Trophoblast cell (in vitro differentiated cells and primary cell): ENCODE measurements at regions not wholly inside any gene's neighbourhood (a gene's known extent, or its start where the extent isn't known, plus 50 kb on each side); places are given as distances from the start of the nearest gene placed in this dataset.

Experiments
- DNase-seq, 2 donors: peaks; one replicate each; pipeline ENCODE4 v3.0.0-alpha.2; 2016
- H2AFZ ChIP-seq: 2 replicates; pipeline ENCODE4 v1.6.1; 2013; ENCODE audit warnings: low read length, moderate library complexity, mild to moderate bottlenecking; ENCODE audit not compliant: insufficient read depth, poor library complexity
- H2AK5ac ChIP-seq: 2 replicates; pipeline ENCODE4 v1.6.1; 2013; ENCODE audit warnings: mild to moderate bottlenecking, low read length
- H2BK120ac ChIP-seq: 2 replicates; pipeline ENCODE4 v1.6.1; 2013; ENCODE audit warnings: low read length, mild to moderate bottlenecking, moderate library complexity; ENCODE audit not compliant: insufficient read depth, poor library complexity
- H2BK12ac ChIP-seq: 2 replicates; pipeline ENCODE4 v1.6.1; 2013; ENCODE audit warnings: mild to moderate bottlenecking, low read length, moderate library complexity
- H2BK5ac ChIP-seq: 2 replicates; pipeline ENCODE4 v1.6.1; 2013; ENCODE audit warnings: low read length, low read depth, moderate library complexity, mild to moderate bottlenecking; ENCODE audit not compliant: poor library complexity
- H3K14ac ChIP-seq: 2 replicates; pipeline ENCODE4 v1.6.1; 2013; ENCODE audit warnings: mild to moderate bottlenecking, low read length
- H3K18ac ChIP-seq: 2 replicates; pipeline ENCODE4 v1.6.1; 2013; ENCODE audit warnings: mild to moderate bottlenecking, low read length
- H3K23ac ChIP-seq: 2 replicates; pipeline ENCODE4 v1.6.1; 2013; ENCODE audit warnings: low read length
- H3K27ac ChIP-seq: 2 replicates; pipeline ENCODE4 v1.5.1; 2013; ENCODE audit warnings: low read depth, mild to moderate bottlenecking, inconsistent platforms, low read length, moderate library complexity
- H3K27me3 ChIP-seq: 2 replicates; pipeline ENCODE4 v1.6.1; 2013; ENCODE audit warnings: inconsistent platforms, mild to moderate bottlenecking, low read length, moderate library complexity; ENCODE audit not compliant: insufficient read depth
- H3K36me3 ChIP-seq, 2 experiments: 1 replicate in 1 of 2; 2 replicates in 1 of 2; pipeline ENCODE4 v1.6.1; 2013; ENCODE audit warnings: low read length in 2 of 2, mild to moderate bottlenecking in 2 of 2, moderate library complexity in 1 of 2; ENCODE audit not compliant: insufficient read depth in 2 of 2, control insufficient read depth in 1 of 2
- H3K4ac ChIP-seq: 2 replicates; pipeline ENCODE4 v1.6.1; 2013; ENCODE audit warnings: low read depth, mild to moderate bottlenecking, low read length, moderate library complexity
- H3K4me1 ChIP-seq, 2 experiments: 1 replicate in 1 of 2; 2 replicates in 1 of 2; pipeline ENCODE4 v1.6.1; 2013; ENCODE audit warnings: low read length in 2 of 2, mild to moderate bottlenecking in 2 of 2, moderate library complexity in 1 of 2; ENCODE audit not compliant: insufficient read depth in 2 of 2, control insufficient read depth in 1 of 2
- H3K4me2 ChIP-seq: 2 replicates; pipeline ENCODE4 v1.6.1; 2013; ENCODE audit warnings: inconsistent platforms, mild to moderate bottlenecking, low read length, moderate library complexity
- H3K4me3 ChIP-seq: 2 replicates; pipeline ENCODE4 v1.5.1; 2013; ENCODE audit warnings: mild to moderate bottlenecking, low read depth, low read length, inconsistent platforms
- H3K79me1 ChIP-seq: one replicate; pipeline ENCODE4 v1.6.1; 2013; ENCODE audit warnings: low read length
- H3K79me2 ChIP-seq: 2 replicates; pipeline ENCODE4 v1.6.1; 2013; ENCODE audit warnings: low read length, mild to moderate bottlenecking; ENCODE audit not compliant: control insufficient read depth, insufficient read depth, poor library complexity
- H3K9ac ChIP-seq: 2 replicates; pipeline ENCODE4 v1.6.1; 2013; ENCODE audit warnings: mild to moderate bottlenecking, low read length
- H3K9me3 ChIP-seq: 2 replicates; pipeline ENCODE4 v1.6.1; 2013; ENCODE audit warnings: low read depth, mild to moderate bottlenecking, control low read depth, inconsistent platforms, low read length; ENCODE audit not compliant: insufficient read depth
- H4K12ac ChIP-seq: 2 replicates; pipeline ENCODE4 v1.6.1; 2013; ENCODE audit warnings: low read depth, mild to moderate bottlenecking, low read length, moderate library complexity
- H4K8ac ChIP-seq: 2 replicates; pipeline ENCODE4 v1.6.1; 2013; ENCODE audit warnings: low read depth, mild to moderate bottlenecking, low read length, moderate library complexity
- H4K91ac ChIP-seq: one replicate; pipeline ENCODE4 v1.6.1; 2013; ENCODE audit warnings: low read depth, mild to moderate bottlenecking, low read length, moderate library complexity
- WGBS: extraction: QIAGEN DNeasy Blood & Tissue Kit; methylation state at CpG from one replicate; pipeline ENCODE4 v1.1.7; 2013; ENCODE audit warnings: missing lambda C conversion rate; ENCODE audit not compliant: insufficient read length, insufficient coverage; ENCODE audit errors: extremely low coverage; 5-methylcytosine and 5-hydroxymethylcytosine counted together

DNA sequence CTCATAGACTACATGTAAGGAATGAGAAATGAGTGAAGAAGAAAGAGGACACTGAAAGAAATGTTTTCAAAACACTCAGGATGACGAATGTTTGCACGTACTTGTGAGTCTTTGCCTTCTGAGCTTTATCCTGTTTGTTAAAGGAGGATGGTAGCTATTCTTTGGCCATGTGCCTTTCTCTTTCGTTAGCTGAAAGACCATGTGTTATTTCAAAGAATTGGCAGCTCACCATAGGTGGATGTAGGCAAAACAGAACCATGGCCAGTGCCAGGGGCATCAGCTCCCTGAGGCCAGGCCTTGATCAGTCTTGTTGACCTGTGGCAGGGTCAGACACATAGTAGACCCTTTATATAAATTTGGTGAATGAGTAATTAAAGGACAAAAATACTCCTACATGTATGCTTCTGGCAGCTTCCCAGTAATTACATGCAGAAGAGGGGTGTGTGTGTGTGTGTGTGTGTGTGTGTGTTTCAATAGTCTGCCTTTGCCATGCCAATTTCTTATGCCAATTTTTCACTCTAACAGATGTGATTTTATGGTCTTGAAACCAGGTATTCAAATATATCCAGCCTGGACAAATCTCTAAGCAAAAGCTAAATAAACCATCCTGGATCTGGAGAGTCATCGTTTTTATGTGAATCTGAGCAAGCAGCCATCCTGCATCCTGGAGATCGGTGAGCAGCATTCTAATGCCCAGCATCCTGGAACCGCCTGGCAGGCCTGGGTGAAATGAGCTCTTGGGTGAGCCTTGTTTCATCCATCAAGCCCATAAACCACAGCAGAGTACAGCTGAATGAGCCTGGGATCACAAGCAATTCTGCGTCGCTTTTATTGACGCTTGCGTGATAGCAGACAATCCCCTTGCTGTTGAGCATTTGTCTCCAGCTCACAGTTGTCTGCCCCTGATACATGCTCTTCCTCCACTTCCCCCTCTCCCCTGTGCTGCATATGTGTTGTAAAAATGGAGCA is 475.4 kb downstream of the MED10 start:
- Histone ChIP-seq H2BK120ac (no peak overlapping the region), H3K79me2 (no peaks in the 10 kb centered on the region), H3K18ac (no peak overlapping the region), H3K79me1 (no peaks in the 10 kb centered on the region), H3K27ac (no peak overlapping the region), H3K36me3 (no peaks in the 10 kb centered on the region), H3K4me3 (no peak overlapping the region), H3K9me3 (no peaks in the 10 kb centered on the region), H2AK5ac (no peak overlapping the region), H3K4ac (no peak overlapping the region), H3K27me3 (no peaks in the 10 kb centered on the region), H3K9ac (no peak overlapping the region), H4K12ac (no peak overlapping the region), H4K91ac (no peak overlapping the region), H2BK12ac (no peak overlapping the region), H4K8ac (no peak overlapping the region), H2BK5ac (no peak overlapping the region), H3K14ac (no peak overlapping the region), H3K23ac (no peak overlapping the region), H3K4me2 (no peak overlapping the region), H3K4me1 (no peaks in the 10 kb centered on the region), H2AFZ (no peak overlapping the region)
- no CpG with 5 or more reads among the region's 10 CpGs for WGBS
- DNase-seq = no peak

DNA sequence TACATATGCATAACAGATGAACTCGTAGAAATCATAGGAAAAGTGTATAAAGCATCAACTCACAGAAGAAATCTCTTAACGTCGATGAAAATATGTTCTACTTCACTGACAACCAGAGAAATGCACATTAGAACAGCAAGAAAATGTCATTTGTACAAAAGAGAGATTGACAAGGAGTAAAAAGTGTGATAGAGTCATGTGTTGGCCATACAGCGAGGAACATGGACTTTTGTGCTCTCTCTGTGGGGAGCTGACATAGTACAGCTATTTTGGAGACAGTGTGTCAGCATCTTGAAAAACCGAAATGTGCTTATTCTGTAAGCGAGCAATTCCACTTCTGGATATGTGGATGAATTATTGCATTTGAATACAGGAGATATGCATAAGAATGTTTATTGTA is 477.9 kb downstream of the ICE1 start:
- H3K27me3 ChIP-seq = no peaks in the 10 kb centered on the region
- no peak overlapping the region for H4K91ac ChIP-seq
- no CpG with 5 or more reads among the region's 6 CpGs for WGBS
- no peak overlapping the region for H3K27ac ChIP-seq
- H2BK12ac ChIP-seq = no peak overlapping the region
- H3K9ac ChIP-seq = no peak overlapping the region
- H2BK5ac ChIP-seq = no peak overlapping the region
- no peak overlapping the region for H3K4me3 ChIP-seq
- H3K4ac ChIP-seq = no peak overlapping the region
- no peak overlapping the region for H2AFZ ChIP-seq
- H4K8ac ChIP-seq = no peak overlapping the region
- H3K4me1 ChIP-seq = no peaks in the 10 kb centered on the region
- no peaks in the 10 kb centered on the region for H3K36me3 ChIP-seq
- H4K12ac ChIP-seq = no peak overlapping the region
- no peaks in the 10 kb centered on the region for H3K9me3 ChIP-seq
- no peak overlapping the region for H3K23ac ChIP-seq
- H2BK120ac ChIP-seq = no peak overlapping the region
- H3K79me1 ChIP-seq = no peaks in the 10 kb centered on the region
- H3K4me2 ChIP-seq = no peak overlapping the region
- H3K14ac ChIP-seq = no peak overlapping the region
- H3K18ac ChIP-seq = no peak overlapping the region
- no peaks in the 10 kb centered on the region for H3K79me2 ChIP-seq
- no peak overlapping the region for H2AK5ac ChIP-seq
- no peak for DNase-seq

DNA sequence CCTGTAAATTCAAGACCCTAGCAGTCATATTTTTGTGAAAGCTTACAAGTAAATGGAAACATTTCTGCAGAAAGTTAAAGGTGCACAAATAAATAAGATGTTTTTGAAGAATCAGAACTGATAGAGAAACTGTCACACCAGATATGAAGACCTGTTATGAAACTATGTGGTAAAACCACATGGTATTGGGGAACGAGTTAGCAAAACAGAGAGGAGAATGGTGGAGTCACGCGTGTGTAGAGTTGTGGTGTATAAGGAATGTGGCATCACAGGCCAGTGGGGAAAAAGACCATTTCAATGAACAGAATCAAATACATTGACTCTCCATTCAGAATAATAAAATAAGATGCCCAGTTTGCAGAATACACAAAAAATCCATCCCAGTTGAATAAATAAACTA is 477.2 kb downstream of the ICE1 start:
- no peak overlapping the region for H3K23ac ChIP-seq
- H2BK5ac ChIP-seq = no peak overlapping the region
- H3K36me3 ChIP-seq = no peaks in the 10 kb centered on the region
- no peak overlapping the region for H3K18ac ChIP-seq
- no peak overlapping the region for H2BK120ac ChIP-seq
- no peak overlapping the region for H2BK12ac ChIP-seq
- H3K4ac ChIP-seq = no peak overlapping the region
- WGBS = no CpG with 5 or more reads among the region's 3 CpGs
- DNase-seq = no peak
- no peak overlapping the region for H3K27ac ChIP-seq
- H2AK5ac ChIP-seq = no peak overlapping the region
- no peak overlapping the region for H4K8ac ChIP-seq
- H3K4me1 ChIP-seq = no peaks in the 10 kb centered on the region
- no peaks in the 10 kb centered on the region for H3K9me3 ChIP-seq
- H3K79me2 ChIP-seq = no peaks in the 10 kb centered on the region
- no peak overlapping the region for H3K9ac ChIP-seq
- H3K27me3 ChIP-seq = no peaks in the 10 kb centered on the region
- no peak overlapping the region for H2AFZ ChIP-seq
- H3K4me2 ChIP-seq = no peak overlapping the region
- H3K14ac ChIP-seq = no peak overlapping the region
- no peak overlapping the region for H4K91ac ChIP-seq
- H4K12ac ChIP-seq = no peak overlapping the region
- H3K4me3 ChIP-seq = no peak overlapping the region
- H3K79me1 ChIP-seq = no peaks in the 10 kb centered on the region

DNA sequence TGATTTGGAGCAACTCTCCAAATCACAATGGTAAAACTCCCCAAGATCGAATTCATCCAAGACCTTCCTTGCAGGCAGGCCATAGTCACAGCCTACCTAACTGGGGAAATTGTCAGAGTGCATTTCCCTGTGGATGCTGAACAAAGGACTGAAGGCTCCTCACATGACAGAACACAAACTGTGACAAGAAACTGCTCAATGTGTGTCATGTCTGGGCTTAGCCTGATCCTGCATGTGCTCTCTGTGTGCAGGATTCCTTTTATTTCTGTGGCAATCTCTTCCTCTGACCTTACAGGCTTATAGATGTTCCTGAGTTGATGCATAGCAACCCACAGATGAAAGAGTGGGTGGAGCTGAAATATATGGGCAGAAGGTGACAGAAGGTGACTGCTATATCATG is 465.8 kb downstream of the ICE1 start:
- H3K14ac ChIP-seq = no peak overlapping the region
- no peak overlapping the region for H3K4me2 ChIP-seq
- H3K4ac ChIP-seq = no peak overlapping the region
- H3K23ac ChIP-seq = no peak overlapping the region
- H2AK5ac ChIP-seq = no peak overlapping the region
- no peak overlapping the region for H3K18ac ChIP-seq
- H2AFZ ChIP-seq = no peak overlapping the region
- H2BK120ac ChIP-seq = no peak overlapping the region
- no peaks in the 10 kb centered on the region for H3K36me3 ChIP-seq
- no peak overlapping the region for H3K27ac ChIP-seq
- no peak overlapping the region for H4K12ac ChIP-seq
- H3K4me1 ChIP-seq = no peaks in the 10 kb centered on the region
- no peak overlapping the region for H2BK5ac ChIP-seq
- H3K9me3 ChIP-seq = no peaks in the 10 kb centered on the region
- H3K79me2 ChIP-seq = no peaks in the 10 kb centered on the region
- no peak overlapping the region for H3K9ac ChIP-seq
- H2BK12ac ChIP-seq = no peak overlapping the region
- H3K27me3 ChIP-seq = no peaks in the 10 kb centered on the region
- WGBS = no CpG with 5 or more reads among the region's 1 CpG
- no peak overlapping the region for H4K91ac ChIP-seq
- no peak overlapping the region for H3K4me3 ChIP-seq
- H4K8ac ChIP-seq = no peak overlapping the region
- no peaks in the 10 kb centered on the region for H3K79me1 ChIP-seq
- no peak for DNase-seq
